Smooth muscle cell (in vitro differentiated cells): ENCODE measurements at regions not wholly inside any gene's neighbourhood (a gene's known extent, or its start where the extent isn't known, plus 50 kb on each side); places are given as distances from the start of the nearest gene placed in this dataset.
"Not testable (repeated sequence)": the region's sequence is repeated elsewhere in the genome, so short reads cannot be mapped to it uniquely, and the experiment has no call there.

ENCODE experiments used
- DNase-seq: peaks from one replicate; lab custom pipeline; 2025; ENCODE audit not compliant: unreplicated experiment; lab: John Stamatoyannopoulos, UW
- H2AFZ ChIP-seq: fragments of 200-600 bp; sonication (generic); 2 replicates; pipeline ENCODE4 v1.6.0; 2016; ENCODE audit warnings: antibody characterized with exemption, low read depth, mild to moderate bottlenecking
- H3F3A ChIP-seq: fragments of 200-600 bp; sonication (generic); 2 replicates; pipeline ENCODE4 v1.6.0; 2017; ENCODE audit warnings: antibody characterized with exemption, low read depth
- H3K27ac ChIP-seq: fragments of 200-600 bp; sonication (generic); 2 replicates; pipeline ENCODE4 v1.5.1; 2016; ENCODE audit warnings: low read depth, mild to moderate bottlenecking
- H3K27me3 ChIP-seq: fragments of 200-600 bp; sonication (generic); 2 replicates; pipeline ENCODE4 v1.6.1; 2016; ENCODE audit warnings: low read depth, mild to moderate bottlenecking
- H3K36me3 ChIP-seq: fragments of 200-600 bp; sonication (generic); 2 replicates; pipeline ENCODE4 v1.5.1; 2016; ENCODE audit warnings: low read depth
- H3K4me1 ChIP-seq: fragments of 200-600 bp; sonication (generic); 2 replicates; pipeline ENCODE4 v1.5.1; 2016; ENCODE audit warnings: low read depth
- H3K4me2 ChIP-seq: fragments of 200-600 bp; sonication (generic); 2 replicates; pipeline ENCODE4 v1.6.0; 2016; ENCODE audit warnings: mild to moderate bottlenecking
- H3K4me3 ChIP-seq: fragments of 200-600 bp; sonication (generic); 2 replicates; pipeline ENCODE4 v1.5.1; 2016; ENCODE audit warnings: mild to moderate bottlenecking
- H3K79me2 ChIP-seq: fragments of 200-600 bp; sonication (generic); 2 replicates; pipeline ENCODE4 v1.6.0; 2016; ENCODE audit warnings: low read depth, mild to moderate bottlenecking
- H3K9ac ChIP-seq: fragments of 200-600 bp; sonication (generic); 2 replicates; pipeline ENCODE4 v1.6.0; 2016; ENCODE audit warnings: low read depth
- H3K9me3 ChIP-seq: fragments of 200-600 bp; sonication (generic); replicated peaks from 2 replicates; pipeline ENCODE4 v1.5.1; 2016; ENCODE audit warnings: low read depth
- H4K20me1 ChIP-seq: fragments of 200-600 bp; sonication (generic); 2 replicates; pipeline ENCODE4 v1.6.0; 2016; ENCODE audit warnings: low read depth
- WGBS: methylation state at CpG from one replicate; pipeline ENCODE4 v1.1.7; 2016; ENCODE audit warnings: low lambda C conversion rate; 5-methylcytosine and 5-hydroxymethylcytosine counted together
- TF ChIP-seq, protein P1 (sequence below): fragments of 200-600 bp; sonication (generic); IDR thresholded peaks from 2 replicates; pipeline ENCODE4 v1.5.1; 2017; ENCODE audit warnings: borderline replicate concordance, mild to moderate bottlenecking, antibody characterized with exemption; ENCODE audit not compliant: insufficient read depth, poor library complexity, severe bottlenecking

DNA sequence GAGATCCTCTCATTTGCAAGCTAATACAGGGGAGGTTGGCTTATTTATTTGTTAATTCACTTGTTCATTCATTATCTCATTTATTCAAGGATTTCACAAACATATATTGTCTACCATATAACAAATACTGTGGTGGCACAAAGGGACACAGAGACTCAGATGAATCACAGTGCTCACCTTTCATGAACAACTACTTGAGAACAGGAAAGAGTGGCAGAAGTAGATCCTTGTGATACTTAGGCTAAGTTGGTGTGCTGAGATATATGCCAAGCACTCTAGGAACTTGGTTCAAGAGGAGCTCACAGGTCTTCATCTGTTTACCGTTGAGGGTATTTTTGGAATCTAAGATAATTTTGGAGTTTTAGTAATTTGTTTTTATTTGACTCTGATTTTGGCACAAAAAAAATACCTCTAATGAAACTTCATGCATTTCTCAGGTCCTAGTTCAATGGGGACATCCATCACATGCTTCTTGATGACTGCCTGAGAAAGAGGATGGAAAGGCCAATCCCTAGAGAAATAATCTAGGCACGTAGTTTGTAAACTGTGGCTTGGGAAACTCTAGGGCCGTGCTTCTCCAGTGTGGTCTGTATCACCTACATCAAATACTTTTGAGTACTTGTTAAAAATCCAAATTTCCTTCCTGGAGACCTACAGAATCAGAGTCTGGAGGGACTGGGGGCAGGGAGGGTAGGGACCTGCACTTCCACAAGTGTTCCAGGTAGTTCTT lies 113.3 kb downstream of the OSTF1 start:
- DNase-seq: no peak
- H3F3A ChIP-seq: no peaks in the 10 kb centered on the region
- no peak overlapping the region for H3K9ac ChIP-seq
- no peaks in the 10 kb centered on the region for H3K4me1 ChIP-seq
- H3K79me2 ChIP-seq: no peaks in the 10 kb centered on the region
- WGBS: 94% methylated on average over 3 of the region's 3 CpGs
- H3K36me3 ChIP-seq: no peaks in the 10 kb centered on the region
- H3K27me3 ChIP-seq: no peaks in the 10 kb centered on the region
- H4K20me1 ChIP-seq: no peaks in the 10 kb centered on the region
- no peak overlapping the region for H2AFZ ChIP-seq
- no peak overlapping the region for H3K27ac ChIP-seq
- no peak overlapping the region for H3K4me2 ChIP-seq
- H3K9me3 ChIP-seq: no peaks in the 10 kb centered on the region
- no peak overlapping the region for H3K4me3 ChIP-seq
- TF ChIP-seq, protein P1, sequence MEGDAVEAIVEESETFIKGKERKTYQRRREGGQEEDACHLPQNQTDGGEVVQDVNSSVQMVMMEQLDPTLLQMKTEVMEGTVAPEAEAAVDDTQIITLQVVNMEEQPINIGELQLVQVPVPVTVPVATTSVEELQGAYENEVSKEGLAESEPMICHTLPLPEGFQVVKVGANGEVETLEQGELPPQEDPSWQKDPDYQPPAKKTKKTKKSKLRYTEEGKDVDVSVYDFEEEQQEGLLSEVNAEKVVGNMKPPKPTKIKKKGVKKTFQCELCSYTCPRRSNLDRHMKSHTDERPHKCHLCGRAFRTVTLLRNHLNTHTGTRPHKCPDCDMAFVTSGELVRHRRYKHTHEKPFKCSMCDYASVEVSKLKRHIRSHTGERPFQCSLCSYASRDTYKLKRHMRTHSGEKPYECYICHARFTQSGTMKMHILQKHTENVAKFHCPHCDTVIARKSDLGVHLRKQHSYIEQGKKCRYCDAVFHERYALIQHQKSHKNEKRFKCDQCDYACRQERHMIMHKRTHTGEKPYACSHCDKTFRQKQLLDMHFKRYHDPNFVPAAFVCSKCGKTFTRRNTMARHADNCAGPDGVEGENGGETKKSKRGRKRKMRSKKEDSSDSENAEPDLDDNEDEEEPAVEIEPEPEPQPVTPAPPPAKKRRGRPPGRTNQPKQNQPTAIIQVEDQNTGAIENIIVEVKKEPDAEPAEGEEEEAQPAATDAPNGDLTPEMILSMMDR: no peak

GRCh38 chr9:75207997-75208396 lies 119.7 kb downstream of the OSTF1 start:
- H3K4me2 ChIP-seq: not testable (repeated sequence)

GRCh38 chr9:75210215-75210614 lies 121.9 kb downstream of the OSTF1 start:
- H4K20me1 ChIP-seq: no peaks in the 10 kb centered on the region
- no peaks in the 10 kb centered on the region for H3K79me2 ChIP-seq
- no peak overlapping the region for H3K9ac ChIP-seq
- no peak overlapping the region for H3K27ac ChIP-seq
- H3K36me3 ChIP-seq: no peaks in the 10 kb centered on the region
- no peak overlapping the region for H3K4me2 ChIP-seq
- no peak overlapping the region for H3K4me3 ChIP-seq
- 66% methylated on average over 3 of the region's 3 CpGs for WGBS
- no peaks in the 10 kb centered on the region for H3K4me1 ChIP-seq
- H3K9me3 ChIP-seq: no peaks in the 10 kb centered on the region
- H3F3A ChIP-seq: no peaks in the 10 kb centered on the region
- TF ChIP-seq, protein P1: no peak
- peaks cover 7% of the 10 kb centered on the region for H3K27me3 ChIP-seq
- H2AFZ ChIP-seq: no peak overlapping the region
- no peak for DNase-seq

More at GRCh38 chr9:75207997-75208396, 119.7 kb downstream of the OSTF1 start:
- not testable (repeated sequence) for H3K9me3 ChIP-seq, H3K27me3 ChIP-seq, DNase-seq, H4K20me1 ChIP-seq, H3K27ac ChIP-seq, H3K4me1 ChIP-seq, H3K9ac ChIP-seq, H3F3A ChIP-seq, H3K36me3 ChIP-seq, H2AFZ ChIP-seq, H3K79me2 ChIP-seq, H3K4me3 ChIP-seq
- 80% methylated on average over 12 of the region's 12 CpGs for WGBS

- no peak overlapping the region for H2AFZ ChIP-seq
- no peaks in the 10 kb centered on the region for H3K4me1 ChIP-seq
- no peaks in the 10 kb centered on the region for H4K20me1 ChIP-seq
- H3K4me3 ChIP-seq: no peak overlapping the region
- no peak overlapping the region for H3K27ac ChIP-seq
- 89% methylated on average over 3 of the region's 3 CpGs for WGBS
- no peak overlapping the region for H3K4me2 ChIP-seq
- TF ChIP-seq, protein P1: no peak
- DNase-seq: no peak
- no peak overlapping the region for H3K9ac ChIP-seq
- H3K27me3 ChIP-seq: peaks cover 7% of the 10 kb centered on the region
- no peaks in the 10 kb centered on the region for H3F3A ChIP-seq
- no peaks in the 10 kb centered on the region for H3K79me2 ChIP-seq
- no peaks in the 10 kb centered on the region for H3K36me3 ChIP-seq
- no peaks in the 10 kb centered on the region for H3K9me3 ChIP-seq
These were observed 125.5 kb downstream of the OSTF1 start for GRCh38 chr9:75213765-75214164.
